Upper lobe of left lung (tissue), 4 donors: ENCODE measurements at regions not wholly inside any gene's neighbourhood (a gene's known extent, or its start where the extent isn't known, plus 50 kb on each side); places are given as distances from the start of the nearest gene placed in this dataset.

Experiments
- CTCF ChIP-seq, 6 experiments: fragments of 450-650 bp in 4 of 6; fragments of 200-600 bp in 2 of 6; sonication (generic) in 2 of 6; IDR thresholded peaks; one replicate each; pipeline ENCODE4 v1.5.1; 2016 to 2019; ENCODE audit warnings: antibody characterized with exemption in 6 of 6
- EP300 ChIP-seq, 4 donors: sonication (generic); formaldehyde crosslinking; IDR thresholded peaks; one replicate each; pipeline ENCODE4 v1.5.1; 2017; ENCODE audit warnings: antibody characterized with exemption in 4 of 4, control low read depth in 2 of 4
- POLR2A ChIP-seq, 4 donors: fragments of 450-650 bp; IDR thresholded peaks; one replicate each; pipeline ENCODE4 v1.5.1; 2016 to 2017; ENCODE audit warnings: antibody characterized with exemption in 4 of 4, mild to moderate bottlenecking in 2 of 4
- POLR2AphosphoS5 ChIP-seq, 2 donors: sonication (generic); formaldehyde crosslinking; IDR thresholded peaks; one replicate each; pipeline ENCODE4 v1.5.1; 2017; ENCODE audit warnings: antibody characterized with exemption in 2 of 2

GRCh38 chr2:41919135-41919534 is 128.7 kb upstream of the PKDCC start:
- TF ChIP-seq POLR2A (IDR thresholded peaks at IDR 0.05) (no peak), POLR2AphosphoS5 (IDR thresholded peaks at IDR 0.05) (no peak), CTCF (IDR thresholded peaks at IDR 0.05) (no peak), EP300 (IDR thresholded peaks at IDR 0.05) (no peak)
